Activated B cell treated with CpG ODN at 0.5 μM for 24 hours (primary cell): ENCODE measurements at regions not wholly inside any gene's neighbourhood (a gene's known extent, or its start where the extent isn't known, plus 50 kb on each side); places are given as distances from the start of the nearest gene placed in this dataset.

Source experiments
- ATAC-seq: fragments of 200-7000 bp; cut with Tn5 transposase; one replicate; pipeline ENCODE4 v1.10.0; 2021; ENCODE audit warnings: low read depth, mild to moderate bottlenecking, moderate library complexity
- CTCF ChIA-PET: fragments of 350-600 bp; sonication (Branson Sonifier 250); formaldehyde crosslinking; loops from one replicate; lab custom pipeline; 2021; ENCODE audit warnings: antibody characterized with exemption; lab: Charles Lee
- POLR2A ChIA-PET: fragments of 350-600 bp; sonication (Branson Sonifier 250); formaldehyde crosslinking; loops from one replicate; lab custom pipeline; 2021; ENCODE audit warnings: antibody characterized with exemption; lab: Charles Lee
- DNase-seq: peaks from one replicate; pipeline ENCODE4 v3.0.0; 2022
- H3K27ac Mint-ChIP-seq: one replicate; pipeline ENCODE4 v1.8.0; 2020; ENCODE audit warnings: mixed read lengths
- H3K27me3 Mint-ChIP-seq: one replicate; pipeline ENCODE4 v1.8.0; 2021; ENCODE audit warnings: mixed read lengths
- H3K36me3 Mint-ChIP-seq: one replicate; pipeline ENCODE4 v1.8.0; 2021; ENCODE audit warnings: low read depth, mixed read lengths
- H3K4me1 Mint-ChIP-seq: one replicate; pipeline ENCODE4 v1.8.0; 2021; ENCODE audit warnings: mixed read lengths
- H3K4me3 Mint-ChIP-seq: one replicate; pipeline ENCODE4 v1.8.0; 2020; ENCODE audit warnings: mild to moderate bottlenecking, mixed read lengths
- H3K9me3 Mint-ChIP-seq: one replicate; pipeline ENCODE4 v1.8.0; 2020; ENCODE audit warnings: mixed read lengths
- intact Hi-C: fragments of 100-400 bp; cut with micrococcal nuclease; formaldehyde crosslinking; loops from one replicate; pipeline ENCODE4 v1.15.1; 2024
- TF ChIP-seq, protein P1 (sequence below): fragments of 200-600 bp; IDR thresholded peaks from one replicate; pipeline ENCODE4 v1.8.0; 2022; ENCODE audit warnings: antibody characterized with exemption, mild to moderate bottlenecking

DNA sequence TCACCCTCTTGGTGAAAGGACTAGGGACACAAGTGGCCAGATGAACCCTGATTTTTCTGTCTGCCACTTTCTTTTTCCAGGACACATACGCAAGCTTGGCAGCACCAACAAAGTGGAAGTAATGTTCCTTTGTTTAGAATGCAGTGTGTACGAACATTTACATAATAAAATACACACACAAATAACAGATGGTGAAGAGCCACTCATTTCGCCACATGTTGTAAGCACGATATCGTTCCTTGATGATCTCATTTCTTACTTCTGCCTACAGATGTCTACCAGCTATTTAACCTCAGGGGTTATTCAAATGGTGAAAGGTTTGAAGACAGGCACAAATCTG, 670.2 kb upstream of the CXADR start:
- CTCF ChIA-PET: no interaction called here
- ATAC-seq: no peak
- POLR2A ChIA-PET: no interaction called here
- Mint-ChIP-seq H3K9me3 (peaks cover 13% of the 10 kb centered on the region), H3K27ac (no peak overlapping the region), H3K27me3 (no peaks in the 10 kb centered on the region), H3K36me3 (no peaks in the 10 kb centered on the region), H3K4me1 (no peaks in the 10 kb centered on the region), H3K4me3 (no peak overlapping the region)
- TF ChIP-seq, protein P1, sequence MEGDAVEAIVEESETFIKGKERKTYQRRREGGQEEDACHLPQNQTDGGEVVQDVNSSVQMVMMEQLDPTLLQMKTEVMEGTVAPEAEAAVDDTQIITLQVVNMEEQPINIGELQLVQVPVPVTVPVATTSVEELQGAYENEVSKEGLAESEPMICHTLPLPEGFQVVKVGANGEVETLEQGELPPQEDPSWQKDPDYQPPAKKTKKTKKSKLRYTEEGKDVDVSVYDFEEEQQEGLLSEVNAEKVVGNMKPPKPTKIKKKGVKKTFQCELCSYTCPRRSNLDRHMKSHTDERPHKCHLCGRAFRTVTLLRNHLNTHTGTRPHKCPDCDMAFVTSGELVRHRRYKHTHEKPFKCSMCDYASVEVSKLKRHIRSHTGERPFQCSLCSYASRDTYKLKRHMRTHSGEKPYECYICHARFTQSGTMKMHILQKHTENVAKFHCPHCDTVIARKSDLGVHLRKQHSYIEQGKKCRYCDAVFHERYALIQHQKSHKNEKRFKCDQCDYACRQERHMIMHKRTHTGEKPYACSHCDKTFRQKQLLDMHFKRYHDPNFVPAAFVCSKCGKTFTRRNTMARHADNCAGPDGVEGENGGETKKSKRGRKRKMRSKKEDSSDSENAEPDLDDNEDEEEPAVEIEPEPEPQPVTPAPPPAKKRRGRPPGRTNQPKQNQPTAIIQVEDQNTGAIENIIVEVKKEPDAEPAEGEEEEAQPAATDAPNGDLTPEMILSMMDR: no peak
- intact Hi-C loops: no loop called here
- no peak for DNase-seq

DNA sequence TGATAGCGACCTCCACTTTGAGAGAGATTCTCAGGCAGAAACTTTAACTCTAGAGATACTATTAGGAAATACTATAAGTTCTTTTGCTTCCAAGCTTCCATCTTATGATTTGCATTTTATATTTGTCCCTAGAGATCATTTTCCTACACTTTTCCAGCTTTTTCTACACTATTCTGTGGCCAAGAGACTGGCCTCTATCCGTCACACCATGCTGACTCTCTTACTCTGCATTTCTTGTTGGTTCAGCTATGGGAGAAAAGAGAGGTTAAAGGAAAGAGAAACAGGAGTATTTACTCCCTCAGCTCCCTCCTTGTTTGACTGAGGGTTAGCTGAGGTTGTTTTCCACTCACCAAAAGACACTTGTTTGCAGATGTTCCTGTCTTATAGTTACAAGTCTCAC, 665.6 kb upstream of the CXADR start:
- no peak overlapping the region for H3K27ac Mint-ChIP-seq
- H3K27me3 Mint-ChIP-seq: no peaks in the 10 kb centered on the region
- TF ChIP-seq, protein P1: no peak
- no peak overlapping the region for H3K4me3 Mint-ChIP-seq
- no peak for DNase-seq
- no peak for ATAC-seq
- peaks cover 15% of the 10 kb centered on the region for H3K9me3 Mint-ChIP-seq
- ChIA-PET CTCF (no interaction called here), POLR2A (no interaction called here)
- intact Hi-C loops: no loop called here
- no peaks in the 10 kb centered on the region for H3K36me3 Mint-ChIP-seq
- no peaks in the 10 kb centered on the region for H3K4me1 Mint-ChIP-seq

DNA sequence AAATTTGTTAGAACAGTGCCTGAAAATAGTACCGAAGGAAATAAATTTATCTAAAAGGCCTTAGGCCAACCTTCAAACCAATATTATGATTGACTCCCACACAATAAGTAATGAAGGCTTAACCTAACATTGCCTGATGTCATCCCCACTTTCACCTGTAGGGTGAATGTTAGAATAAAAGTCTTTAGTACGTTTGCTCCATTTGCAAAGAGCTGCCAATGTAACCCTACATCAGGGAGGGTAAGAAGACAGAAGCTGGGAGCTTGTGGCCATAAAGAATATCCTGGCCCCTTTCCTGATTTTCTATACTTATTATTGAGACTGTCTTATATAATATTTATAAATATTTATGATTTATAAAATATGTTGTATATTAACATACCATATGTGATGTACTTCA, 661.8 kb upstream of the CXADR start:
- Mint-ChIP-seq H3K27me3 (no peaks in the 10 kb centered on the region), H3K4me3 (no peak overlapping the region), H3K36me3 (no peaks in the 10 kb centered on the region), H3K4me1 (no peaks in the 10 kb centered on the region), H3K27ac (no peak overlapping the region), H3K9me3 (peaks cover 10% of the 10 kb centered on the region)
- ChIA-PET POLR2A (no interaction called here), CTCF (no interaction called here)
- intact Hi-C loops: no loop called here
- TF ChIP-seq, protein P1: no peak
- DNase-seq (no peak), ATAC-seq (no peak)

DNA sequence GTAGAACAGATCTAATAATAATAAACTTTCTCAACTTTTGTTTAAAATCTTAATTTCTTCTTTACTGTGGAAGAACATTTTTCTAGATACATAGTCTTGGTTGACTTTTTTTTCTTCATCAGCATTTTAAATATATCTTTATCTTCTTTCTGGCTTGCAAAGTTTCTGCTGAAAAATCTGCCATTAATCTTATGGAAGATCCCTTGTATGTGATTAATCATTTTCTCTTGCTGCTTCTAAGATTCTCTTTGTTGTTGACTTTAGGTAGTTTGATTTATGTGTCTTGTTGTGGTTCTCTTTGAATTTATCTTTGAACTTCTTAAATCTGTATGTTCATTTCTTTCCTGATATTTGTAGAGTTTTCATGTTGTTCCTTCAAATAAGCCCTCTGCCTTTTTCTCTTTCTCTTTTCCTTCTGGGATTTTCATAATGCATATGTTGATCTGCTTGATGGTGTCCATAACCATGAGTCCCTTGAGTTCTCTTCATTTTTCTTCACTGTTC, 657.6 kb upstream of the CXADR start:
- Mint-ChIP-seq H3K36me3 (no peaks in the 10 kb centered on the region), H3K27ac (no peak overlapping the region), H3K9me3 (peaks cover 11% of the 10 kb centered on the region), H3K4me1 (no peaks in the 10 kb centered on the region), H3K27me3 (no peaks in the 10 kb centered on the region), H3K4me3 (no peak overlapping the region)
- TF ChIP-seq, protein P1: no peak
- no peak for ATAC-seq
- POLR2A ChIA-PET: no interaction called here
- CTCF ChIA-PET: no interaction called here
- intact Hi-C loops: no loop called here
- no peak for DNase-seq

DNA sequence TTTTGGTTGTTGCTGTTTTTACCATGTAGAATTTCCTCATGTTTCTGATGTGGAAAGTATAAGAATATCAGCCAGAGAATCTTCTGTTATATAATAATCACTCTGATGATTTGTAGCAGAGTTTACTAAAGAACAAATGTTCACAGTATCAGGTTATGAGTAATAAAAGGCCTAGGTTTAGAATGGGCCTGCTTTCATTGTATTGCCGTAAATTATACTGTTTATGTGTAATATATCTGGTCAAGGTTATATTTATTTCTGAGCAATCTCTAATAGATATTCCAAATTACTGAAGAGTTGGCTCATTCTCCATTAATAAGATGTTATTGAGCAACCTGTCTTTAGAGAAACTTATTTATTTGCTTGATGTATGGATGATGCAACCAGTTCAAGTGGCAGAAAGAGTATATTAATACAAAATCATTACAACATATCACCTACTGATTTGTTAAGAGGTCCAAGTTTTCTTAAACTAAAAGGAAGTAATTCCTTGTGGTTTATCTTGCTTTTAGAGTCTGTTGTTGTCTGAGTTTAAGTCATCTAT, 649.4 kb upstream of the CXADR start:
- Mint-ChIP-seq H3K9me3 (peaks cover 6% of the 10 kb centered on the region), H3K36me3 (no peaks in the 10 kb centered on the region), H3K27ac (no peak overlapping the region), H3K4me1 (no peaks in the 10 kb centered on the region), H3K4me3 (no peak overlapping the region), H3K27me3 (no peaks in the 10 kb centered on the region)
- DNase-seq (no peak), ATAC-seq (no peak)
- intact Hi-C loops: no loop called here
- TF ChIP-seq, protein P1: no peak
- ChIA-PET POLR2A (no interaction called here), CTCF (no interaction called here)
